HCT116 (cell line): ENCODE measurements at regions not wholly inside any gene's neighbourhood (a gene's known extent, or its start where the extent isn't known, plus 50 kb on each side); places are given as distances from the start of the nearest gene placed in this dataset.
A peak's percentile ranks its signal among the peaks of the same experiment; 100 is the strongest.

ENCODE experiments used
- ATAC-seq: fragments of 200-7000 bp; cut with Tn5 transposase; 2 replicates; pipeline ENCODE4 v1.9.1; 2020; ENCODE audit warnings: mild to moderate bottlenecking, moderate library complexity
- BruUV-seq: library from RNA; stranded (reverse); fragments of 400-500 nt; replicated peaks from 2 replicates; lab custom pipeline; 2021; lab: Mats Ljungman, UMichigan
- CTCF ChIA-PET: fragments of 300-600 bp; sonication (Branson Sonifier 250); formaldehyde crosslinking; loops from one replicate; lab custom pipeline; 2021; ENCODE audit warnings: antibody characterized with exemption; lab: Charles Lee
- POLR2A ChIA-PET: fragments of 300-600, 350-600 bp; sonication (Branson Sonifier 250); formaldehyde crosslinking; loops from one replicate; lab custom pipeline; 2021; ENCODE audit warnings: antibody characterized with exemption; lab: Charles Lee
- RAD21 ChIA-PET, 2 experiments: fragments of 300-600 bp; sonication (Branson Sonifier 250); formaldehyde crosslinking; loops; one replicate each; lab custom pipeline; 2023; ENCODE audit warnings: low total read pairs in 2 of 2; ENCODE audit not compliant: uncharacterized antibody in 2 of 2, unreplicated experiment in 2 of 2, low non-redundant PET in 1 of 2; lab: Charles Lee
- DNase-seq: peaks from one replicate; pipeline ENCODE4 v3.0.0-alpha.2; 2010; ENCODE audit warnings: low read depth, low spot score
- H2AFZ ChIP-seq: fragments of 200-600 bp; shearing (Covaris generic), sonication (generic); 2 replicates; pipeline ENCODE4 v1.6.1; 2017; ENCODE audit warnings: low read depth, mixed run types, mixed read lengths, antibody characterized with exemption, low read length; ENCODE audit not compliant: poor library complexity, severe bottlenecking
- H3K27ac ChIP-seq: 2 replicates; pipeline ENCODE4 v1.5.1; 2012; ENCODE audit warnings: low read depth, low read length
- H3K27me3 ChIP-seq: fragments of 200-600 bp; sonication (generic); 2 replicates; pipeline ENCODE4 v1.6.1; 2016; ENCODE audit warnings: mixed run types, low read length, mixed read lengths; ENCODE audit not compliant: insufficient read depth
- H3K36me3 ChIP-seq, 2 experiments: fragments of 200-500 bp in 1 of 2; fragments of 200-600 bp in 1 of 2; sonication (Bioruptor generic) in 1 of 2; sonication (generic) in 1 of 2; 2 replicates each; pipeline versions ENCODE4 v1.5.1 to v1.6.1; 2014 to 2016; ENCODE audit warnings: low read length in 2 of 2, inconsistent platforms in 1 of 2, mixed read lengths in 1 of 2, mixed run types in 1 of 2; ENCODE audit not compliant: insufficient read depth in 2 of 2, control insufficient read depth in 1 of 2
- H3K4me1 ChIP-seq, 2 experiments: fragments of 200-600 bp in 1 of 2; sonication (generic) in 1 of 2; 2 replicates each; pipeline versions ENCODE4 v1.5.1 to v1.6.1; 2012 to 2017; ENCODE audit warnings: low read length in 2 of 2, inconsistent platforms in 1 of 2, mild to moderate bottlenecking in 1 of 2, mixed read lengths in 1 of 2, mixed run types in 1 of 2, moderate library complexity in 1 of 2; ENCODE audit not compliant: insufficient read depth in 2 of 2, control insufficient read depth in 1 of 2
- H3K4me2 ChIP-seq: fragments of 200-600 bp; sonication (generic); 2 replicates; pipeline ENCODE4 v1.6.1; 2017; ENCODE audit warnings: mixed run types, low read length, mixed read lengths
- H3K4me3 ChIP-seq, 2 experiments: fragments of 200-600 bp in 1 of 2; sonication (generic) in 1 of 2; replicated peaks in 1 of 2; 2 replicates each; pipeline ENCODE4 v1.5.1; 2011 to 2016; ENCODE audit warnings: low read length in 2 of 2, control low read depth in 1 of 2, low read depth in 1 of 2, mild to moderate bottlenecking in 1 of 2, mixed read lengths in 1 of 2, mixed run types in 1 of 2
- H3K79me2 ChIP-seq: fragments of 200-600 bp; sonication (generic); 2 replicates; pipeline ENCODE4 v1.6.1; 2017; ENCODE audit warnings: mild to moderate bottlenecking, mixed run types, low read length, moderate library complexity, mixed read lengths; ENCODE audit not compliant: insufficient read depth
- H3K9ac ChIP-seq: fragments of 200-600 bp; sonication (generic); 2 replicates; pipeline ENCODE4 v1.6.1; 2016; ENCODE audit warnings: low read length, mixed read lengths
- H3K9me2 ChIP-seq: fragments of 200-600 bp; sonication (generic), shearing (Covaris generic); 2 replicates; pipeline ENCODE4 v1.6.1; 2017; ENCODE audit warnings: mixed run types, mild to moderate bottlenecking, moderate library complexity; ENCODE audit not compliant: insufficient read depth
- H3K9me3 ChIP-seq, 2 experiments: fragments of 200-500 bp in 1 of 2; fragments of 200-600 bp in 1 of 2; sonication (Bioruptor generic) in 1 of 2; sonication (generic) in 1 of 2; 2 replicates each; pipeline ENCODE4 v1.6.1; 2014 to 2017; ENCODE audit warnings: low read length in 2 of 2, mixed read lengths in 2 of 2, inconsistent platforms in 1 of 2, low read depth in 1 of 2, mild to moderate bottlenecking in 1 of 2, mixed run types in 1 of 2, moderate library complexity in 1 of 2; ENCODE audit not compliant: control insufficient read depth in 1 of 2, insufficient read depth in 1 of 2
- H4K20me1 ChIP-seq: fragments of 200-600 bp; sonication (generic), shearing (Covaris generic); 2 replicates; pipeline ENCODE4 v1.6.1; 2017; ENCODE audit warnings: mixed run types, mild to moderate bottlenecking, moderate library complexity; ENCODE audit not compliant: insufficient read depth
- ELF1 ChIP-seq: IDR thresholded peaks from 2 replicates; pipeline ENCODE4 v1.6.1; 2012; ENCODE audit warnings: low read depth, borderline replicate concordance
- FOSL1 ChIP-seq: IDR thresholded peaks from 2 replicates; pipeline ENCODE4 v1.6.1; 2012; ENCODE audit warnings: low read depth
- SRF ChIP-seq: IDR thresholded peaks from 2 replicates; pipeline ENCODE4 v1.6.1; 2012; ENCODE audit warnings: low read depth
- ZFX ChIP-seq: fragments of 450-650 bp; IDR thresholded peaks from 2 replicates; pipeline ENCODE4 v1.6.1; 2017
- intact Hi-C: fragments of 100-400 bp; cut with micrococcal nuclease; formaldehyde crosslinking; loops from 2 replicates; pipeline ENCODE4 v1.10.0; 2022
- TF ChIP-seq, protein P1 (sequence below), 3 experiments: fragments of 200-600 bp in 1 of 3; sonication (generic) in 1 of 3; IDR thresholded peaks in 2 of 3; conservative IDR thresholded peaks in 1 of 3; 2 replicates each; pipeline ENCODE4 v1.5.1; 2012 to 2017; ENCODE audit warnings: low read depth in 2 of 3, low read length in 2 of 3, antibody characterized with exemption in 1 of 3, borderline replicate concordance in 1 of 3, control low read depth in 1 of 3, mild to moderate bottlenecking in 1 of 3, mixed read lengths in 1 of 3, mixed run types in 1 of 3, moderate library complexity in 1 of 3; ENCODE audit not compliant: insufficient read depth in 1 of 3

GRCh38 chr12:40561395-40561966 is 130.8 kb upstream of the CNTN1 start:
- Histone ChIP-seq H3K9me2 (no peaks in the 10 kb centered on the region), H3K4me3 (no peak overlapping the region), H3K4me1 (no peaks in the 10 kb centered on the region), H3K4me2 (no peak overlapping the region), H3K27me3 (no peaks in the 10 kb centered on the region), H3K27ac (no peak overlapping the region), H3K9me3 (no peaks in the 10 kb centered on the region), H3K79me2 (no peaks in the 10 kb centered on the region), H2AFZ (no peak overlapping the region), H4K20me1 (no peaks in the 10 kb centered on the region), H3K36me3 (no peaks in the 10 kb centered on the region), H3K9ac (no peak overlapping the region)
- ChIA-PET CTCF (no interaction called here), RAD21 (no interaction called here), POLR2A (no interaction called here)
- ATAC-seq (no peak), DNase-seq (no peak)
- TF ChIP-seq ELF1 (no peak), SRF (no peak), FOSL1 (no peak)
- intact Hi-C loops, result no loop called here
- BruUV-seq, result no TSS peak

- H3K4me1 ChIP-seq, result no peaks in the 10 kb centered on the region
- H4K20me1 ChIP-seq, result no peaks in the 10 kb centered on the region
- no peaks in the 10 kb centered on the region for H3K9me3 ChIP-seq
- ChIA-PET CTCF (no interaction called here), RAD21 (no interaction called here), POLR2A (no interaction called here)
- ATAC-seq (no peak), DNase-seq (no peak)
- H3K9ac ChIP-seq, result no peak overlapping the region
- no peaks in the 10 kb centered on the region for H3K79me2 ChIP-seq
- no peak overlapping the region for H2AFZ ChIP-seq
- no peak overlapping the region for H3K4me3 ChIP-seq
- H3K36me3 ChIP-seq, result no peaks in the 10 kb centered on the region
- H3K9me2 ChIP-seq, result no peaks in the 10 kb centered on the region
- no peaks in the 10 kb centered on the region for H3K27me3 ChIP-seq
- TF ChIP-seq, protein P1, sequence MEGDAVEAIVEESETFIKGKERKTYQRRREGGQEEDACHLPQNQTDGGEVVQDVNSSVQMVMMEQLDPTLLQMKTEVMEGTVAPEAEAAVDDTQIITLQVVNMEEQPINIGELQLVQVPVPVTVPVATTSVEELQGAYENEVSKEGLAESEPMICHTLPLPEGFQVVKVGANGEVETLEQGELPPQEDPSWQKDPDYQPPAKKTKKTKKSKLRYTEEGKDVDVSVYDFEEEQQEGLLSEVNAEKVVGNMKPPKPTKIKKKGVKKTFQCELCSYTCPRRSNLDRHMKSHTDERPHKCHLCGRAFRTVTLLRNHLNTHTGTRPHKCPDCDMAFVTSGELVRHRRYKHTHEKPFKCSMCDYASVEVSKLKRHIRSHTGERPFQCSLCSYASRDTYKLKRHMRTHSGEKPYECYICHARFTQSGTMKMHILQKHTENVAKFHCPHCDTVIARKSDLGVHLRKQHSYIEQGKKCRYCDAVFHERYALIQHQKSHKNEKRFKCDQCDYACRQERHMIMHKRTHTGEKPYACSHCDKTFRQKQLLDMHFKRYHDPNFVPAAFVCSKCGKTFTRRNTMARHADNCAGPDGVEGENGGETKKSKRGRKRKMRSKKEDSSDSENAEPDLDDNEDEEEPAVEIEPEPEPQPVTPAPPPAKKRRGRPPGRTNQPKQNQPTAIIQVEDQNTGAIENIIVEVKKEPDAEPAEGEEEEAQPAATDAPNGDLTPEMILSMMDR (IDR thresholded peaks at IDR 0.05 in 2 of 3, conservative IDR thresholded peaks at IDR 0.05 in 1 of 3; ENCODE audit: borderline replicate concordance in 1 of 3, insufficient read depth in 1 of 3, low read depth in 2 of 3, low read length in 2 of 3), result peak in 1 of 3 experiments; percentile 38; a peak in 2 of 6 replicates
- no peak for TF ChIP-seq ZFX
- TF ChIP-seq, all 23 proteins: peak for 1
- no TSS peak for BruUV-seq
- intact Hi-C loops, result loop anchor here (5.0 kb wide), 1 partner anchor 238 kb away; no protein-coding TSS in a partner anchor
- no peak overlapping the region for H3K4me2 ChIP-seq
- H3K27ac ChIP-seq, result no peak overlapping the region
These were observed 127.1 kb upstream of the CNTN1 start for GRCh38 chr12:40565029-40565633.
